ENCODE measurements at regions not wholly inside any gene's neighbourhood (a gene's known extent, or its start where the extent isn't known, plus 50 kb on each side); places are given as distances from the start of the nearest gene placed in this dataset.

DNA sequence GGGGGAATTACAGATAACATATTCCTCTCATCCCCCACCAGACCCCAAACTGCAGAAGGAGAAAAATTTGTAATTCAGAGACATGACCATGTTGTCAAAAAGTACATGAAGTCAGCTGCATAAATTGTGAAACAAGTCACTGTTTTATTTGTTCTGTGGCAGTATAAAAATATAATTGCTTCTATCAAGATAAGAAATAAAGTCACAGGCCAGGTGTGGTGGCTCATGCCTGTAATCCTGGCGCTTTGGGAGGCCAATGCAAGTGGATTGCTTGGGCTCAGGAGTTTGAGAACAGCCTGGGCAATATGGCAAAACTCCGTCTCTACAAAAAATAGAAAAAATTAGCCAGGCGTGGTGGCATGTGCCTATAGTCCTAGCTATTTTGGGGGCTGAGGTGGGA is 87.7 kb upstream of the DPH6 start:
- Histone ChIP-seq H3K4me1 (no peaks in the 10 kb centered on the region), H3K9me3 (no peaks in the 10 kb centered on the region), H3K4me2 (no peak overlapping the region), H3K27ac (no peak overlapping the region), H3K4me3 (no peak overlapping the region)
- ChIA-PET CTCF (no interaction called here), POLR2A (no interaction called here)
- DNase-seq (ENCODE audit: low read depth in 1 of 2, low spot score in 1 of 2), result no peak
- 48% methylated on average over 3 of the region's 3 CpGs for WGBS (ENCODE audit: missing lambda C conversion rate)
- FAIRE-seq, result no peak
- ATAC-seq, result no peak
- TF ChIP-seq NR3C1 (IDR thresholded peaks at IDR 0.05), result no peak
- TF ChIP-seq, protein P1, sequence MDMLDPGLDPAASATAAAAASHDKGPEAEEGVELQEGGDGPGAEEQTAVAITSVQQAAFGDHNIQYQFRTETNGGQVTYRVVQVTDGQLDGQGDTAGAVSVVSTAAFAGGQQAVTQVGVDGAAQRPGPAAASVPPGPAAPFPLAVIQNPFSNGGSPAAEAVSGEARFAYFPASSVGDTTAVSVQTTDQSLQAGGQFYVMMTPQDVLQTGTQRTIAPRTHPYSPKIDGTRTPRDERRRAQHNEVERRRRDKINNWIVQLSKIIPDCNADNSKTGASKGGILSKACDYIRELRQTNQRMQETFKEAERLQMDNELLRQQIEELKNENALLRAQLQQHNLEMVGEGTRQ (IDR thresholded peaks at IDR 0.05), result no peak
- TF ChIP-seq GATA3 (IDR thresholded peaks at IDR 0.05; ENCODE audit: borderline replicate concordance), result no peak
- TF ChIP-seq, protein P2, sequence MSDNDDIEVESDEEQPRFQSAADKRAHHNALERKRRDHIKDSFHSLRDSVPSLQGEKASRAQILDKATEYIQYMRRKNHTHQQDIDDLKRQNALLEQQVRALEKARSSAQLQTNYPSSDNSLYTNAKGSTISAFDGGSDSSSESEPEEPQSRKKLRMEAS (IDR thresholded peaks at IDR 0.05), result no peak
- TF ChIP-seq ESRRA (IDR thresholded peaks at IDR 0.05; ENCODE audit: borderline replicate concordance, low read length), result no peak
- TF ChIP-seq ZNF302 (CRISPR knock-in tag; IDR thresholded peaks at IDR 0.05), result no peak
- no peak for TF ChIP-seq JUNB (IDR thresholded peaks at IDR 0.05)
- TF ChIP-seq PHF8 (IDR thresholded peaks at IDR 0.05; ENCODE audit: borderline replicate concordance, low read depth), result no peak
- no peak for TF ChIP-seq TFCP2L1 (CRISPR knock-in tag; IDR thresholded peaks at IDR 0.05)
- no peak for TF ChIP-seq CBX8 (IDR thresholded peaks at IDR 0.05)
- no peak for TF ChIP-seq HEYL (CRISPR knock-in tag; IDR thresholded peaks at IDR 0.05)
- TF ChIP-seq FOSB (CRISPR knock-in tag; IDR thresholded peaks at IDR 0.05), result no peak
- TF ChIP-seq, protein P3, sequence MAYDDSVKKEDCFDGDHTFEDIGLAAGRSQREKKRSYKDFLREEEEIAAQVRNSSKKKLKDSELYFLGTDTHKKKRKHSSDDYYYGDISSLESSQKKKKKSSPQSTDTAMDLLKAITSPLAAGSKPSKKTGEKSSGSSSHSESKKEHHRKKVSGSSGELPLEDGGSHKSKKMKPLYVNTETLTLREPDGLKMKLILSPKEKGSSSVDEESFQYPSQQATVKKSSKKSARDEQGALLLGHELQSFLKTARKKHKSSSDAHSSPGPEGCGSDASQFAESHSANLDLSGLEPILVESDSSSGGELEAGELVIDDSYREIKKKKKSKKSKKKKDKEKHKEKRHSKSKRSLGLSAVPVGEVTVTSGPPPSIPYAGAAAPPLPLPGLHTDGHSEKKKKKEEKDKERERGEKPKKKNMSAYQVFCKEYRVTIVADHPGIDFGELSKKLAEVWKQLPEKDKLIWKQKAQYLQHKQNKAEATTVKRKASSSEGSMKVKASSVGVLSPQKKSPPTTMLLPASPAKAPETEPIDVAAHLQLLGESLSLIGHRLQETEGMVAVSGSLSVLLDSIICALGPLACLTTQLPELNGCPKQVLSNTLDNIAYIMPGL (CRISPR knock-in tag; IDR thresholded peaks at IDR 0.05; ENCODE audit: borderline replicate concordance), result no peak
- TF ChIP-seq, protein P4, sequence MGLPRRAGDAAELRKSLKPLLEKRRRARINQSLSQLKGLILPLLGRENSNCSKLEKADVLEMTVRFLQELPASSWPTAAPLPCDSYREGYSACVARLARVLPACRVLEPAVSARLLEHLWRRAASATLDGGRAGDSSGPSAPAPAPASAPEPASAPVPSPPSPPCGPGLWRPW (IDR thresholded peaks at IDR 0.05), result no peak
- TF ChIP-seq CEBPB (IDR thresholded peaks at IDR 0.05), result no peak
- no peak for TF ChIP-seq NPAS2 (CRISPR knock-in tag; IDR thresholded peaks at IDR 0.05; ENCODE audit: borderline replicate concordance)
- TF ChIP-seq HOXB13 (CRISPR knock-in tag; IDR thresholded peaks at IDR 0.05; ENCODE audit: low read depth), result no peak

DNA sequence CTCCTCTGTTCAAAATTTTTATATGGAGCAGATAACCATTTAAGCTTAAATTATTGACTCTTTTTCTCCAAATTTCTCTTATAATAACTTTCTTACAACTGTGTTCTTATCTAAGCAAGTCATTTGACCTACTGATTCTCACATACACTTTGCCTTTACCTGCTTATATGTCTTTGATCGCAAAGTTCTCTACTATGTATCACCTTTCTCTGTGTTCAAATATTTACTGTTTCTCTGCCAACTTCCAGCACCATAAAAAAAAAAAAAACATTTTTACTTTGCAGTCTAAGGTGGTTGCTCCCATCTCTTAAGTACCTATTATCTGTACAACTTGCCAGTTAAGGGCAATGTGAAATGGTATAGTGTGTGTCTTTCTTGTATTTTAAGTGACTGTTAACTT is 100.8 kb upstream of the DPH6 start:
- FAIRE-seq, result no peak
- CTCF ChIA-PET, result no interaction called here

More for the DNA sequence above, 100.8 kb upstream of the DPH6 start:
- TF ChIP-seq CBX2 (IDR thresholded peaks at IDR 0.05; ENCODE audit: borderline replicate concordance, low read depth) (no peak), HDAC2 (IDR thresholded peaks at IDR 0.05) (no peak), RARB (CRISPR knock-in tag; IDR thresholded peaks at IDR 0.05) (no peak), MYC (IDR thresholded peaks at IDR 0.05; ENCODE audit: borderline replicate concordance, low read length) (no peak), ZFP36 (IDR thresholded peaks at IDR 0.05; ENCODE audit: borderline replicate concordance, partially characterized antibody) (no peak), MAZ (IDR thresholded peaks at IDR 0.05; ENCODE audit: borderline replicate concordance, low read depth, low read length) (no peak), HOXA7 (CRISPR knock-in tag; IDR thresholded peaks at IDR 0.05) (no peak), TP53 (CRISPR knock-in tag; IDR thresholded peaks at IDR 0.05) (no peak), RNF2 (IDR thresholded peaks at IDR 0.05; ENCODE audit: borderline replicate concordance, low read depth) (no peak)
- TF ChIP-seq, protein P3 (CRISPR knock-in tag; IDR thresholded peaks at IDR 0.05; ENCODE audit: borderline replicate concordance), result no peak
- TF ChIP-seq, protein P5, sequence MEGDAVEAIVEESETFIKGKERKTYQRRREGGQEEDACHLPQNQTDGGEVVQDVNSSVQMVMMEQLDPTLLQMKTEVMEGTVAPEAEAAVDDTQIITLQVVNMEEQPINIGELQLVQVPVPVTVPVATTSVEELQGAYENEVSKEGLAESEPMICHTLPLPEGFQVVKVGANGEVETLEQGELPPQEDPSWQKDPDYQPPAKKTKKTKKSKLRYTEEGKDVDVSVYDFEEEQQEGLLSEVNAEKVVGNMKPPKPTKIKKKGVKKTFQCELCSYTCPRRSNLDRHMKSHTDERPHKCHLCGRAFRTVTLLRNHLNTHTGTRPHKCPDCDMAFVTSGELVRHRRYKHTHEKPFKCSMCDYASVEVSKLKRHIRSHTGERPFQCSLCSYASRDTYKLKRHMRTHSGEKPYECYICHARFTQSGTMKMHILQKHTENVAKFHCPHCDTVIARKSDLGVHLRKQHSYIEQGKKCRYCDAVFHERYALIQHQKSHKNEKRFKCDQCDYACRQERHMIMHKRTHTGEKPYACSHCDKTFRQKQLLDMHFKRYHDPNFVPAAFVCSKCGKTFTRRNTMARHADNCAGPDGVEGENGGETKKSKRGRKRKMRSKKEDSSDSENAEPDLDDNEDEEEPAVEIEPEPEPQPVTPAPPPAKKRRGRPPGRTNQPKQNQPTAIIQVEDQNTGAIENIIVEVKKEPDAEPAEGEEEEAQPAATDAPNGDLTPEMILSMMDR (IDR thresholded peaks at IDR 0.05), result no peak
- TF ChIP-seq, protein P1 (IDR thresholded peaks at IDR 0.05), result no peak
- TF ChIP-seq, protein P6, sequence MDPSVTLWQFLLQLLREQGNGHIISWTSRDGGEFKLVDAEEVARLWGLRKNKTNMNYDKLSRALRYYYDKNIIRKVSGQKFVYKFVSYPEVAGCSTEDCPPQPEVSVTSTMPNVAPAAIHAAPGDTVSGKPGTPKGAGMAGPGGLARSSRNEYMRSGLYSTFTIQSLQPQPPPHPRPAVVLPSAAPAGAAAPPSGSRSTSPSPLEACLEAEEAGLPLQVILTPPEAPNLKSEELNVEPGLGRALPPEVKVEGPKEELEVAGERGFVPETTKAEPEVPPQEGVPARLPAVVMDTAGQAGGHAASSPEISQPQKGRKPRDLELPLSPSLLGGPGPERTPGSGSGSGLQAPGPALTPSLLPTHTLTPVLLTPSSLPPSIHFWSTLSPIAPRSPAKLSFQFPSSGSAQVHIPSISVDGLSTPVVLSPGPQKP (IDR thresholded peaks at IDR 0.05; ENCODE audit: low read depth, low read length), result no peak
- Histone ChIP-seq H3K27ac (no peak overlapping the region), H3K4me1 (no peaks in the 10 kb centered on the region), H3K9me3 (no peaks in the 10 kb centered on the region), H3K4me2 (no peak overlapping the region), H3K4me3 (no peak overlapping the region)
- DNase-seq (ENCODE audit: low read depth in 1 of 2, low spot score in 1 of 2), result no peak
- POLR2A ChIA-PET, result no interaction called here
- no peak for ATAC-seq
- 89% methylated on average over 1 of the region's 1 CpG for WGBS (ENCODE audit: missing lambda C conversion rate)
